ENCODE measurements at regions not wholly inside any gene's neighbourhood (a gene's known extent, or its start where the extent isn't known, plus 50 kb on each side); places are given as distances from the start of the nearest gene placed in this dataset.

- intact Hi-C loops (cut with DNase I): no loop called here
- TF ChIP-seq CTCF (IDR thresholded peaks at IDR 0.05): no peak
- no peak for TF ChIP-seq POLR2A (IDR thresholded peaks at IDR 0.05)
- TF ChIP-seq EP300 (IDR thresholded peaks at IDR 0.05): no peak
- Histone ChIP-seq H3K27me3 (no peaks in the 10 kb centered on the region), H3K27ac (no peak overlapping the region), H3K4me3 (no peak overlapping the region), H3K9me3 (no peaks in the 10 kb centered on the region), H3K4me1 (ENCODE audit: insufficient read depth) (no peaks in the 10 kb centered on the region), H3K36me3 (no peaks in the 10 kb centered on the region)
- DNase-seq: no peak
- 75 to 84% (median 78%) methylated on average over 4 of the region's 4 CpGs for WGBS, 3 donors
Measured at GRCh38 chr2:146262606-146263005, 1582.2 kb upstream of the ACVR2A start.

- Histone ChIP-seq H3K27ac (no peak overlapping the region), H3K4me1 (ENCODE audit: insufficient read depth) (no peaks in the 10 kb centered on the region), H3K27me3 (no peaks in the 10 kb centered on the region), H3K4me3 (no peak overlapping the region), H3K9me3 (no peaks in the 10 kb centered on the region), H3K36me3 (no peaks in the 10 kb centered on the region)
- no peak for DNase-seq
- 56 to 59% (median 59%) methylated on average over 5 of the region's 5 CpGs for WGBS, 3 donors
- TF ChIP-seq CTCF (IDR thresholded peaks at IDR 0.05): no peak
- TF ChIP-seq POLR2A (IDR thresholded peaks at IDR 0.05): no peak
- TF ChIP-seq EP300 (IDR thresholded peaks at IDR 0.05): no peak
- intact Hi-C loops (cut with DNase I): no loop called here
Measured at GRCh38 chr2:146260551-146260950, 1584.3 kb upstream of the ACVR2A start.

GRCh38 chr2:146259816-146260215 lies 1585.0 kb upstream of the ACVR2A start:
- Histone ChIP-seq H3K4me1 (ENCODE audit: insufficient read depth) (no peaks in the 10 kb centered on the region), H3K9me3 (no peaks in the 10 kb centered on the region), H3K4me3 (no peak overlapping the region), H3K36me3 (no peaks in the 10 kb centered on the region), H3K27me3 (no peaks in the 10 kb centered on the region), H3K27ac (no peak overlapping the region)
- intact Hi-C loops (cut with DNase I): no loop called here
- DNase-seq: no peak
- TF ChIP-seq POLR2A (IDR thresholded peaks at IDR 0.05) (no peak), CTCF (IDR thresholded peaks at IDR 0.05) (no peak), EP300 (IDR thresholded peaks at IDR 0.05) (no peak)
- 82 to 91% (median 86%) methylated on average over 2 of the region's 2 CpGs for WGBS, 3 donors

GRCh38 chr2:146258071-146258470 lies 1586.8 kb upstream of the ACVR2A start:
- no peak overlapping the region for H3K27ac ChIP-seq
- WGBS, 3 donors: 43 to 53% (median 44%) methylated on average over 6 of the region's 6 CpGs
- H3K36me3 ChIP-seq: no peaks in the 10 kb centered on the region
- H3K27me3 ChIP-seq: no peaks in the 10 kb centered on the region
- intact Hi-C loops (cut with DNase I): no loop called here
- no peak for DNase-seq
- H3K4me3 ChIP-seq: no peak overlapping the region
- H3K9me3 ChIP-seq: no peaks in the 10 kb centered on the region
- TF ChIP-seq CTCF (IDR thresholded peaks at IDR 0.05) (no peak), EP300 (IDR thresholded peaks at IDR 0.05) (no peak), POLR2A (IDR thresholded peaks at IDR 0.05) (no peak)
- H3K4me1 ChIP-seq (ENCODE audit: insufficient read depth): no peaks in the 10 kb centered on the region

GRCh38 chr2:146252119-146252518 lies 1592.7 kb upstream of the ACVR2A start:
- Histone ChIP-seq H3K27ac (no peak overlapping the region), H3K9me3 (no peaks in the 10 kb centered on the region), H3K27me3 (no peaks in the 10 kb centered on the region), H3K36me3 (no peaks in the 10 kb centered on the region), H3K4me1 (ENCODE audit: insufficient read depth) (no peaks in the 10 kb centered on the region), H3K4me3 (no peak overlapping the region)
- 87 to 92% (median 92%) methylated on average over 2 of the region's 2 CpGs for WGBS, 3 donors
- no peak for DNase-seq
- no peak for TF ChIP-seq POLR2A (IDR thresholded peaks at IDR 0.05)
- TF ChIP-seq CTCF (IDR thresholded peaks at IDR 0.05): no peak
- TF ChIP-seq EP300 (IDR thresholded peaks at IDR 0.05): no peak
- intact Hi-C loops (cut with DNase I): no loop called here
